ENCODE measurements at regions not wholly inside any gene's neighbourhood (a gene's known extent, or its start where the extent isn't known, plus 50 kb on each side); places are given as distances from the start of the nearest gene placed in this dataset.

DNA sequence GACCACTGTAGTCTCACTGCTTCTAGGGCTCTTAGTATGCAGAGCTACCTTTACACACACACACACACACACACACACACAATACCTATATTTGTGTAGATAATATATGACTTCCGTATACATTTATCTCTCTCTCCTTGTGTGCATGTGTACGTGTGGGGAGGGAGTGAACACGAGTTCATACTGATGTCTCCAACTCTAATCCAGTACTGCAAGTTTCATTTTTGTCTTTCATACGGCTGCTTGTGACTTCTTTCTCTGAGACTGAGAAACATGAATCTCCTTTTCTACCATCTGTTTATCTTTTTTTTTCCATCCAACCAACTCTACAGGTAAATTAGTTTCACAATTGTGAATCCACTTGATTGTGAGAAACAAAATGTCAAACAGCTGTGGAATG, 1229.5 kb upstream of the AGA start (continued):
- TF ChIP-seq FOSL1 (CRISPR knock-in tag; IDR thresholded peaks at IDR 0.05; ENCODE audit: borderline replicate concordance), result no peak
- TF ChIP-seq, protein P1, sequence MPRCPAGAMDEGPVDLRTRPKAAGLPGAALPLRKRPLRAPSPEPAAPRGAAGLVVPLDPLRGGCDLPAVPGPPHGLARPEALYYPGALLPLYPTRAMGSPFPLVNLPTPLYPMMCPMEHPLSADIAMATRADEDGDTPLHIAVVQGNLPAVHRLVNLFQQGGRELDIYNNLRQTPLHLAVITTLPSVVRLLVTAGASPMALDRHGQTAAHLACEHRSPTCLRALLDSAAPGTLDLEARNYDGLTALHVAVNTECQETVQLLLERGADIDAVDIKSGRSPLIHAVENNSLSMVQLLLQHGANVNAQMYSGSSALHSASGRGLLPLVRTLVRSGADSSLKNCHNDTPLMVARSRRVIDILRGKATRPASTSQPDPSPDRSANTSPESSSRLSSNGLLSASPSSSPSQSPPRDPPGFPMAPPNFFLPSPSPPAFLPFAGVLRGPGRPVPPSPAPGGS (CRISPR knock-in tag; IDR thresholded peaks at IDR 0.05), result no peak
- TF ChIP-seq KAT8 (CRISPR knock-in tag; IDR thresholded peaks at IDR 0.05), result no peak
- TF ChIP-seq ZEB1 (IDR thresholded peaks at IDR 0.05; ENCODE audit: insufficient replicate concordance, low read depth), result no peak
- TF ChIP-seq ZNF646 (CRISPR knock-in tag; IDR thresholded peaks at IDR 0.05), result no peak
- TF ChIP-seq, protein P2, sequence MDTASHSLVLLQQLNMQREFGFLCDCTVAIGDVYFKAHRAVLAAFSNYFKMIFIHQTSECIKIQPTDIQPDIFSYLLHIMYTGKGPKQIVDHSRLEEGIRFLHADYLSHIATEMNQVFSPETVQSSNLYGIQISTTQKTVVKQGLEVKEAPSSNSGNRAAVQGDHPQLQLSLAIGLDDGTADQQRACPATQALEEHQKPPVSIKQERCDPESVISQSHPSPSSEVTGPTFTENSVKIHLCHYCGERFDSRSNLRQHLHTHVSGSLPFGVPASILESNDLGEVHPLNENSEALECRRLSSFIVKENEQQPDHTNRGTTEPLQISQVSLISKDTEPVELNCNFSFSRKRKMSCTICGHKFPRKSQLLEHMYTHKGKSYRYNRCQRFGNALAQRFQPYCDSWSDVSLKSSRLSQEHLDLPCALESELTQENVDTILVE (CRISPR knock-in tag; IDR thresholded peaks at IDR 0.05), result no peak

Measured in HepG2 (cell line).